Stimulated activated CD8-positive, alpha-beta memory T cell treated with anti-CD3 and anti-CD28 coated beads, Interleukin-7, amount 100 ng/mL, for 24 hours (primary cell): ENCODE measurements at regions not wholly inside any gene's neighbourhood (a gene's known extent, or its start where the extent isn't known, plus 50 kb on each side); places are given as distances from the start of the nearest gene placed in this dataset.
"Not testable (repeated sequence)": the region's sequence is repeated elsewhere in the genome, so short reads cannot be mapped to it uniquely, and the experiment has no call there.

Source experiments
- DNase-seq: peaks from one replicate; pipeline ENCODE4 v3.0.0-alpha.2; 2020; ENCODE audit warnings: low read depth

- DNase-seq, result no peak
Observed at GRCh38 chr6:6748001-6748400, 159.5 kb downstream of the LY86 start.

- DNase-seq, result no peak
Observed at GRCh38 chr6:6749702-6750491, 161.4 kb downstream of the LY86 start.

DNA sequence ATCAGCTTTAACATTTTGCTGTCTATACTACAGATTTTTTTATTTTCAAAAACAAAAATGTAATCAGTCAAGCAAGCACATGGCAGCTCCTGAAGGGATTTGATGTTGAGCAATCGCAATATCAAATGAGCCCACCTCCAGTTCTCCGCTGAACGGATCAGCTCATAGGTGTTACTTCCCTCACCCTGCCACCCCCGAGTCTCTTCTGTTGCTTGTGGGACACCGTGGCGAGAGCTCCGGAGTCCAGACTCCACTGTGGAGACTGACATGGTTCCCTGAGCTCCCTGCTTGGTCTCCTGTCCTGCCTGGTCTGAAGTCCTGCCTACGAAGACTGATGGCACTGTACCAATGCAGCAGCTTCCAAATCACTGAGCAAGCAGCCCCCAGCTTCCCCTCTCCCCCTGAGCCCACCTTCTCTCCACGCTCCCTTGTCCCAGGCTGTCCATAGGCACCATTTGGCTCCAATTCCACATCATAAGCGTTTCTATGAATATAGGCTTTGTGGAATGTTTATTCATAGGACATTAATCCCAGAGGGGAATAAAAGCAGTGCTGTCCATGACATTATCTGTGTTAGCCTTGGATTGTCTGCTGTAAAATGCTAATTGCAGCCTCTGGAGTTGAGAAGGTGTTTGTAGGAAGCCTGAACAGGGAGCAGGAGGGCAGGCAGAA lies 162.2 kb downstream of the LY86 start:
- DNase-seq, result no peak

GRCh38 chr6:6751266-6751596 lies 162.7 kb downstream of the LY86 start:
- no peak for DNase-seq

DNA sequence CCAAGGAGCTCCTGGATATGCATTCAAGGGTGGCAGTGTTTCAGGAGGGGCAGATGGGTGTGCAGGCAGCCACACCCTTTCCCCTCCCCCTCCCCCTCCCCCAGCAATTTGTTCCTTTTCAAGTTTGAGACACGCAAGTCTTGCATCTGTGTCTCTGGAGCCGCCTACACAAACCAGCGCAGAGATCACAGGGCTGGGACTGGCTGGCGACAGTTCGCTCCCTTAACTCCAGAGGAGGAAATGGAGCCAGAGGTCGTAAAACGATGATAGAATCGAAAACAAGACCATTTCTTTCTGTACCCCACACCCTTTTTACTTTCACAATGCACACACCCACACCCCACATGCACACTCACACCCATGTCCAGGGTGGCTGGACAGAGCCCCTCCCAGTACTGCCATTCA lies 163.1 kb downstream of the LY86 start:
- DNase-seq, result no peak

DNA sequence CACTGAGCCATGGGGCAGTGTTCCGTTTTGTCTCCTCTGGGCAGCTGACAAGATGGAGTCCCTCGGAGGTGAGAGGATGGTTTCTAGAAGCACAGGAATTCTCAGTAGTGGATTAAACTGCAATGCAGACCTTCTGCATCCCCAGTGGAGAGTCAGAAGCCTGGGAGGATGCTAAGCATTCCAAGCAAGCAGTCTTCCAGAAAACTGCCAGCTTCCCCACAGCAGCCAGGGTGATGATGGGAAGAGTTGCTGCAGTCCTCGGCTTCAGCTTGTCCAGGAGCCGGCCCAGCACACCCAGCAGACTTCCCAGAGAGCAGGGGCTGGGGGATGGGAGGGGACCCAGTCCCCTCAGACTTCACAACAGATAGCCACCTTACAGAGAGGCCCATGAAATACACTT lies 163.6 kb downstream of the LY86 start:
- no peak for DNase-seq

DNA sequence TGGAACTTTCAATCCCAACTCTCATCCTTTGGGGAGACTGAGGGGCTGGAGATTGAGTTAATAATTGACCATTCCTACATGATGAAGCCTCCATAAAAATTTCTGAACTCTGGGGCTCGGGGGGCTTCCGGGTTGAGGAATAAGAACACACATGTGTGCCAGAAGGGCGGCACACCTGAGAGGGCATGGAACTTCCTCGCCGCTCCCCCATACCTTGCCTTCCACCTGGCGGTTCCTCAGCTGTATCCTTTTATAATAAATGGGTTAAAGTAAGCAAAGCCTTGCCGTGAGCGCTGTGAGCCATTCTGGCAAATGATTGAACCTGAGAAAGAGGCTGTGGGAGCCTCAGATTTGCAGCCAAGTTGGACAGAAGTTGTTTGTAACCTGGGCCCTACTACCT lies 164.8 kb downstream of the LY86 start:
- DNase-seq, result no peak

GRCh38 chr6:6756526-6756925 lies 168.0 kb downstream of the LY86 start:
- no peak for DNase-seq

- no peak for DNase-seq
Observed at GRCh38 chr6:6758546-6758914, 170.0 kb downstream of the LY86 start.

GRCh38 chr6:6758915-6759654 lies 170.6 kb downstream of the LY86 start:
- DNase-seq, result no peak

GRCh38 chr6:6760002-6760401 lies 171.5 kb downstream of the LY86 start:
- no peak for DNase-seq

DNA sequence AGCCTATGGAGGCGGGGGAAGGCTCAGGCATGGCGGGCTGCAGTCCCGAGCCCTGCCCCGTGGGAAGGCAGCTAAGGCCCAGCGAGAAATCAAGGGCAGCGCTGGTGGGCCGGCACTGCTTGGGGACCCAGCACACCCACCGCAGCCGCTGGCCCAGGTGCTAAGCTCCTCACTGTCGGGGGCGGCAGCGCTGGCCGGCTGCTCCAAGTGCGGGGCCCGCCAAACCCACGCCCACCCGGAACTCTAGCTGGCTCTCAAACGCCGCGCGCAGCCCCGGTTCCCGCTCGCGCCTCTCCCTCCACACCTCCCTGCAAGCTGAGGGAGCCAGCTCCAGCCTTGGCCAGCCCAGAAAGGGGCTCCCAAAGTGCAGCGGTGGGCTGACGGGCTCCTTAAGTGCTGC lies 174.0 kb downstream of the LY86 start:
- DNase-seq, result not testable (repeated sequence)

DNA sequence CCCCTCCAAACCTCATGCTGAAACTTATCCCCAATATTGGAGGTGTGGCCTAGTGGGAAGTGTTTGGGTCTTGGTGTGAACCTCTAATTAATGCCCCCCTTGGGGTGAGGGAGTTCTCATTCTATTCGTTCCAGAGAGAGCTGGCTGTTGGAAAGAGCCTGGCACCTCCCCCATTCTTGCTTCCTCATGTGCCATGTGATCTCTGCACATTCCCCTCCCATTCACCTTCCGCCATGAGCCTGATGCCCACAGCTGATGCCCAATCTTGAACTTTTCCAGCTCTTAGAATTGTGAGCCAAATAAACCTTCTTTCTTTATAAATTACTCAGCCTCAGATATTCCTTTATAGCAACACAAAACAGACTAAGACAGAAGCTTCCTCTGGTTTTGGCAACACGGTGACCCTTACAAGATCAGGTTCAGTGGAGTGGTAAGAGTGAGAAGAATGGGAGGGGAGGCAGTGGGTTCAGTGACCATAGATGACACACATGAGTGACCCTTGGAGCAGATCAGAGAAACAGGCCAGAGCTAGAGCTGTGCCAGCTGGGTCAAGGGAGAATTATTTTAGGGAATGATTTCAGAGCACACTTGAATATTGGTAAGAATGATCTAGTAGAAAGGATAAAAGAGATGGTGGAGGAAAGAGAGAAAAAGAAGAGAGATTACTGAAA lies 176.4 kb downstream of the LY86 start:
- DNase-seq, result no peak

- DNase-seq, result no peak
Observed at GRCh38 chr6:6766230-6766905, 177.8 kb downstream of the LY86 start.

DNA sequence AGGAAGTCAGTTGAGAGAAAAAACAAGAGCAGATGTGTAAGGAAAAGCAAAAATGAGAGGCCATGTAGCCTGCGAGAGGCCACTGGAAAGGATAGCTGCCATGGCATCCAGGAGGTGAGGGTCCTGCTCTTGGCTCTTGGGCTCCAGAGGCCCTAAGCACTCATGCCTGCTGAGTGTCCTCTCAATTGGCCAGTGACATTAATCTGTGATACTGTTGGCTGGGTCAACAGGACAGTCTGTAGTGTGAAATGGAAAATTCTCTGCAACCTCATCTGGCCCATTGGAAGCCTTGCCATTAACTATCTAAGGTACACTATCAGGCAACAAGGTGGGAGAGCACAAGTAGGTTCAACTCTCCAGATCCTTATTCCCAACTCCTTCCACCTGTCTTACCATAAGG lies 180.9 kb downstream of the LY86 start:
- DNase-seq, result no peak

GRCh38 chr6:6771224-6771945 lies 182.9 kb downstream of the LY86 start:
- no peak for DNase-seq

DNA sequence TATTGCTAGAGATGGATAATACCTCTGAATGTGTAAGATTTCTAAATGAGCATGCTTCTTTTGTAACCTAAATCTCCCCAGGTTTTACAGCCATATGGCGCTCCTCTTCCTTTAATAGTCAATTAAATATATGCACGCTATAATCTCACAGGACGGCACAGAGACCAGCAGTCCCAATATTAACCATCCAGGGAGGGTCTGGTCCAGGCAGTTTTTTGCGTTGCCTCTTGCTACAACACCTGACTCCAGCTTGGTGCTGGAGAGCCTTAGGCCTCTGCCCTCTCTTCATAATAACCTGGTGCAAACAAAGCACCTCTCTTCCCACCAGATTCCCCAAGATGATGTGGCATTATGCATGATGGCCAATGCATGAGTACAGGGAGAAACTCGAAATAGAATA lies 183.4 kb downstream of the LY86 start:
- no peak for DNase-seq

DNA sequence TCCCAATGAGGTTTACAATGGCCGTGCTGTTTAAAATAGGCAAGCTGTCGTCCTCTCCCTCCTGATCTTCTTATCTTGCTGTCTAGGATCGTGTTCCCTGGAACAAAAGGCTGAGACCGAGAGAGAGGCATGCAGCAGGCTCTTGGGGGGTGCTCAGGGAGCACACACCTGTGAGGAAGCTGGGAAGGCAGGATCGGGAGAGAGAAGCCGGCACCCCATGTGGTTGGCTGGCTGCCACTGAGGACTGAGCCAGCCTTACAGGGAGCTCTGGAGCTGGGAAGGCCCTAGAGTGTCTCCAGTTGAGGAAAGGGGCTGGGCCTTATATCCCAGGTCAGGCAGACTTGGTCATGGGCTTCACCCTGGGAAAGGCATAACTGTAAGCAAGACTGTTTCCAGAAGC lies 184.2 kb downstream of the LY86 start:
- DNase-seq, result no peak

DNA sequence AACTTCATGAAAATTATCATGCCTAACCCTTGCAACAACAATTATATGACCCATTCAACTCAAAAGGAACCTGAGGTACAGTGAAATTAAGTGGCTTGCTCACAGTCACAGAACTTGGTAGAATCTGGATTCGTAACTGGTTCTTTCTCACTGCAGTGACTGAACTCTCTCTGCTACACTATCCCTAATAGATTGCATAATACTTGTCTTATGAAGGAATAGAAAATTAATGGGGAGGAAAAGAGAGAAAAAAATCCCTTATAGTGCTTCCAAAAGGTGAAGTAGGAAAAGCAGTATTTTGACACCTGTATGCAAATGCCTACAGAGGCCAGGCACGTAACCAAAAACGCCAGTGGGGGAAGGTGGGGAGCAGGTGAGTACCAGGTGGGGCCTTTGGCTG lies 186.6 kb downstream of the LY86 start:
- DNase-seq, result no peak

DNA sequence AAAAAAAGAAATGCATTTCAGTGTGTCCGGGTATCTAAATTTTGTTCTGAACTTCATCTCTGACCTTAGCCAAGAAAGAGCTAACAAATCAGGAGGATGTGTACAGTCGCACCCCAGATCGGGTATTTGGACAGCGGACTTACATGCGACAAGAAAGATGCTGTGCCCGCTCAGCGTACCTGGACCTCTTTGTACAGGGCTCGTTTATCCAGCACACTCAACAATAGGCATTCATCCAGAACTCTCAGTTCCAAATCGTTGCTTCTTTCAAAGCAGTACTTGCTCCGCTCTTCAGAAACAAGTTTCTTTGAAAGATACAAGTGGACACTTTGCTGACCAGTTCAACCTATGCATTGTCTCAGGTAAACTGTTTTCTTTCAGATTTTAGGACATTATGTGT lies 191.7 kb downstream of the LY86 start:
- DNase-seq, result no peak

GRCh38 chr6:6781172-6781872 lies 192.8 kb downstream of the LY86 start:
- no peak for DNase-seq
